ENCODE measurements at regions not wholly inside any gene's neighbourhood (a gene's known extent, or its start where the extent isn't known, plus 50 kb on each side); places are given as distances from the start of the nearest gene placed in this dataset.

GRCh38 chr6:80872951-80873308 is 766.5 kb downstream of the BCKDHB start:
- CTCF ChIA-PET, result no interaction called here
- SMC1A ChIA-PET (ENCODE audit: uncharacterized antibody, unreplicated experiment), result interaction anchor here (0.9 kb wide), 1 partner anchor 12 kb away, joined by 3 read pairs; no protein-coding TSS in a partner anchor

More at GRCh38 chr6:80872951-80873308, 766.5 kb downstream of the BCKDHB start:
- BruUV-seq (replicated peaks), result no TSS peak
- no peak overlapping the region for H3K27ac ChIP-seq (ENCODE audit: control insufficient read depth, insufficient read depth)
- DNase-seq (ENCODE audit: low read depth, low spot score) (no peak), ATAC-seq (no peak), FAIRE-seq (no peak)
- RAD21 ChIA-PET (ENCODE audit: unreplicated experiment), result no interaction called here
- WGBS (ENCODE audit: insufficient coverage, insufficient replicate concordance, low lambda C conversion rate, missing lambda C conversion rate), result 0% methylated on average over 1 of the region's 1 CpG
- no peak overlapping the region for H2AFZ ChIP-seq (ENCODE audit: control insufficient read depth, low read depth, low read length)
- H3K27me3 ChIP-seq (replicated peaks in 1 of 2; ENCODE audit: control insufficient read depth in 2 of 2, insufficient read depth in 2 of 2, low read length in 1 of 2), result no peaks in the 10 kb centered on the region
- no peaks in the 10 kb centered on the region for H3K36me3 ChIP-seq (ENCODE audit: control insufficient read depth in 2 of 2, insufficient read depth in 2 of 2, low read length in 1 of 2)
- no peaks in the 10 kb centered on the region for H3K4me1 ChIP-seq (ENCODE audit: control insufficient read depth, insufficient read depth, low read length)
- no peaks in the 10 kb centered on the region for H3K79me2 ChIP-seq (ENCODE audit: control insufficient read depth, insufficient read depth, low read length)
- in situ Hi-C loops (cut with MboI), result no loop called here
- TF ChIP-seq, protein P1, sequence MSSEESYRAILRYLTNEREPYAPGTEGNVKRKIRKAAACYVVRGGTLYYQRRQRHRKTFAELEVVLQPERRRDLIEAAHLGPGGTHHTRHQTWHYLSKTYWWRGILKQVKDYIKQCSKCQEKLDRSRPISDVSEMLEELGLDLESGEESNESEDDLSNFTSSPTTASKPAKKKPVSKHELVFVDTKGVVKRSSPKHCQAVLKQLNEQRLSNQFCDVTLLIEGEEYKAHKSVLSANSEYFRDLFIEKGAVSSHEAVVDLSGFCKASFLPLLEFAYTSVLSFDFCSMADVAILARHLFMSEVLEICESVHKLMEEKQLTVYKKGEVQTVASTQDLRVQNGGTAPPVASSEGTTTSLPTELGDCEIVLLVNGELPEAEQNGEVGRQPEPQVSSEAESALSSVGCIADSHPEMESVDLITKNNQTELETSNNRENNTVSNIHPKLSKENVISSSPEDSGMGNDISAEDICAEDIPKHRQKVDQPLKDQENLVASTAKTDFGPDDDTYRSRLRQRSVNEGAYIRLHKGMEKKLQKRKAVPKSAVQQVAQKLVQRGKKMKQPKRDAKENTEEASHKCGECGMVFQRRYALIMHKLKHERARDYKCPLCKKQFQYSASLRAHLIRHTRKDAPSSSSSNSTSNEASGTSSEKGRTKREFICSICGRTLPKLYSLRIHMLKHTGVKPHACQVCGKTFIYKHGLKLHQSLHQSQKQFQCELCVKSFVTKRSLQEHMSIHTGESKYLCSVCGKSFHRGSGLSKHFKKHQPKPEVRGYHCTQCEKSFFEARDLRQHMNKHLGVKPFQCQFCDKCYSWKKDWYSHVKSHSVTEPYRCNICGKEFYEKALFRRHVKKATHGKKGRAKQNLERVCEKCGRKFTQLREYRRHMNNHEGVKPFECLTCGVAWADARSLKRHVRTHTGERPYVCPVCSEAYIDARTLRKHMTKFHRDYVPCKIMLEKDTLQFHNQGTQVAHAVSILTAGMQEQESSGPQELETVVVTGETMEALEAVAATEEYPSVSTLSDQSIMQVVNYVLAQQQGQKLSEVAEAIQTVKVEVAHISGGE (CRISPR knock-in tag; IDR thresholded peaks at IDR 0.05), result no peak
- TF ChIP-seq KDM1A (IDR thresholded peaks at IDR 0.05; ENCODE audit: borderline replicate concordance) (no peak), MLLT1 (IDR thresholded peaks at IDR 0.05) (no peak), RELA (IDR thresholded peaks at IDR 0.05; ENCODE audit: borderline replicate concordance, partially characterized antibody) (no peak), HDAC6 (IDR thresholded peaks at IDR 0.05; ENCODE audit: unreplicated experiment) (no peak), MYC (IDR thresholded peaks at IDR 0.05; ENCODE audit: insufficient read depth, insufficient read length, insufficient replicate concordance, low read length, severe bottlenecking) (no peak), EED (IDR thresholded peaks at IDR 0.05; ENCODE audit: low read depth) (no peak), NR2F1 (conservative IDR thresholded peaks at IDR 0.05) (no peak), ZNF24 (IDR thresholded peaks at IDR 0.05) (no peak)
- no peak overlapping the region for H3K4me2 ChIP-seq (ENCODE audit: control insufficient read depth, insufficient read depth)
- H3K4me3 ChIP-seq, result no peak overlapping the region
- H3K9ac ChIP-seq (ENCODE audit: control insufficient read depth, insufficient read depth, low read length), result no peak overlapping the region
- POLR2A ChIA-PET, result no interaction called here
- intact Hi-C loops (cut with micrococcal nuclease; ENCODE audit: unreplicated experiment), result no loop called here
- no peaks in the 10 kb centered on the region for H4K20me1 ChIP-seq (ENCODE audit: control insufficient read depth, insufficient read depth)
- no peaks in the 10 kb centered on the region for H3K9me3 ChIP-seq (replicated peaks; ENCODE audit: control insufficient read depth, insufficient read depth, low read length)
